Renal cortex interstitium (tissue), 11 donors: ENCODE measurements at regions not wholly inside any gene's neighbourhood (a gene's known extent, or its start where the extent isn't known, plus 50 kb on each side); places are given as distances from the start of the nearest gene placed in this dataset.

Source experiments
- DNase-seq, 11 donors: peaks; one replicate each; pipeline ENCODE4 v3.0.0-alpha.2; 2013; ENCODE audit warnings: low read depth in 9 of 11, low spot score in 4 of 11; ENCODE audit errors: extremely low read depth in 1 of 11

DNA sequence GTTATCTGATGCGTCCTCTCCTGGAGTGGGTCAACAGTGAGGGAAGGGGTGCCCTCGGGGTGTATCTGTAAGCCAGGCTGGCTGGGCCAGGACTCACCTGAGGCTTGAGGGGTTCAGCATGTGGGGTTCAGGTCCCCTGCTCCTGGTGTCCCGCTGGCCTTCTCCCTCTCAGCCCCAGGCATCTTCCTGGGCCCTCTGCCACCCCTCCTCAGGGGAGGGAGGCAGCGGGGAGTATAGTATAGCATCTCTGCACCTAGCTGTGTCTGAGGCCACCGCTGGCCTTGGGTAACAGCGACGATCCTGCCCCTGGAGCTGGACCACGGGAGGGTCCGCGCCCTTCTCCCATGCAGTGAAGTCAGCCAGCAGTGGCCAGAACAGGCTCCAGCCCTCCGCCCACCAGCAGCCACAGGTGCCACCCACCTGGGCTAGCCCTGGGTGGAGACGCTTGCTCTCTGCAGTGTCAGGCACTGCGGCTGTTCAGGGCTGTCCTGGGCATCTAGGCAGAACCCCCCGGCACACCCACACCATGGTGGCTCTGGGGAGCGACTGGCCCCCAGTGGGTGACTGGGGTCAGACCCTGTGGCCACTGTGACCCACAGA is 110.7 kb upstream of the NKX1-1 start:
- no peak for DNase-seq

DNA sequence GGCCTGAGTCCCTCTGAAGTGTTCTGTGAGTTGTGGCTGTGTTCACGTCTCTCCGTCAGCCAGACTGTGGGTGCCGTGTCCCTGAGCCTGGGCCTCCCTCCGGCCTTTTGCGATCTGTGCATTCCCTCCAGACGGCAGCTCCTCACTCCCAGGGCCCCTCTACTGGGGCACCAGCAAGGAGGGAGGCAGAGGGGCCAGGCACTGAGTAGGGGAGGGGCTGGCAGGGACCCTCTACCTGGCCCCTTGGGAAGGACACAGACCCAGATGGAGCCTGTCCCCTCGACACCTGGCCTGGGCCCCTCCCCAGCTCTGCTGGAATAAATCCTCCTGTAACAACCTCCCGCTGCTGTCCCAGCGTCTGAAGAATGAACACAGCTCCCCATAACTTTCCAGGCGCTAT is 110.0 kb upstream of the NKX1-1 start:
- no peak for DNase-seq

GRCh38 chr4:1515763-1516162 is 109.5 kb upstream of the NKX1-1 start:
- no peak for DNase-seq

DNA sequence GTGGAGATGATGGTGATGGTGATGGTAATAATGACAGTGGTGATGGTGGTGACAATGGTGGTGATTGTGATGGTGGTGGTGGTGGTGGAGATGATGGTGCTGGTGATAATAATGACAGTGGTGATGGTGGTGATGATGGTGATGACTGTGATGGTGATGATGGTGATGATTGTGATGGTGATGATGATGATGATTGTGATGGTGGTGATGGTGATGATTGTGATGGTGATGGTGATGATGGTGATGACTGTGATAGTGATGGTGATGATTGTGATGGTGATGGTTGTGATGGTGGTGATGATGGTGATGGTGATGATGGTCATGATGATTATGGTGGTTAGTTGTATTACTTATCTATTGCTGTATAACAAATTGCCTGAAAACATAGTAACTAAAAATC is 108.9 kb upstream of the NKX1-1 start:
- DNase-seq: no peak

GRCh38 chr4:1514612-1515011 is 108.4 kb upstream of the NKX1-1 start:
- no peak for DNase-seq

DNA sequence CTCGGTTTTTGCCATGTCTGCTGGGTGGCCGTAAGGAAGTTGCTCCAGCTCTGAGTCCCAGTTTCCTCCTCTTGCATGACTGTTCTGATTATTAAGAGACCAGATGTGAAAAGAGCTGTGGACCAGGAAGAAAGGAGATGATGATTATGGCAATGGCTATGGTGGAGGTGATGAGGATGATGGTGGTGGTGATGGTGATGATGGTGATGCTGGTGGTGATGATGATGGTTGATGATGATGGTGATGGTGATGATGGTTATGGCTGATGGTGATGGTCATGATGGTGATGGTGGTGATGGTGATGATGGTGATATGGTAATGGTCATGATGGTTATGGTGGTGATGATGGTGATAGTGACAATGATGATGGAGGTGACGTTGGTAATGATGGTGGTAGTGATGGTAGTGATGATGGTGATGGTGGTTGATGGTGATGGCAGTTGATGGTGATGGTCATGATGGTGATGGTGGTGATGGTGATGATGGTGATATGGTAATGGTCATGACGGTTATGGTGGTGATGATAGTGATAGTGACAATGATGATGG is 107.8 kb upstream of the NKX1-1 start:
- DNase-seq: no peak

DNA sequence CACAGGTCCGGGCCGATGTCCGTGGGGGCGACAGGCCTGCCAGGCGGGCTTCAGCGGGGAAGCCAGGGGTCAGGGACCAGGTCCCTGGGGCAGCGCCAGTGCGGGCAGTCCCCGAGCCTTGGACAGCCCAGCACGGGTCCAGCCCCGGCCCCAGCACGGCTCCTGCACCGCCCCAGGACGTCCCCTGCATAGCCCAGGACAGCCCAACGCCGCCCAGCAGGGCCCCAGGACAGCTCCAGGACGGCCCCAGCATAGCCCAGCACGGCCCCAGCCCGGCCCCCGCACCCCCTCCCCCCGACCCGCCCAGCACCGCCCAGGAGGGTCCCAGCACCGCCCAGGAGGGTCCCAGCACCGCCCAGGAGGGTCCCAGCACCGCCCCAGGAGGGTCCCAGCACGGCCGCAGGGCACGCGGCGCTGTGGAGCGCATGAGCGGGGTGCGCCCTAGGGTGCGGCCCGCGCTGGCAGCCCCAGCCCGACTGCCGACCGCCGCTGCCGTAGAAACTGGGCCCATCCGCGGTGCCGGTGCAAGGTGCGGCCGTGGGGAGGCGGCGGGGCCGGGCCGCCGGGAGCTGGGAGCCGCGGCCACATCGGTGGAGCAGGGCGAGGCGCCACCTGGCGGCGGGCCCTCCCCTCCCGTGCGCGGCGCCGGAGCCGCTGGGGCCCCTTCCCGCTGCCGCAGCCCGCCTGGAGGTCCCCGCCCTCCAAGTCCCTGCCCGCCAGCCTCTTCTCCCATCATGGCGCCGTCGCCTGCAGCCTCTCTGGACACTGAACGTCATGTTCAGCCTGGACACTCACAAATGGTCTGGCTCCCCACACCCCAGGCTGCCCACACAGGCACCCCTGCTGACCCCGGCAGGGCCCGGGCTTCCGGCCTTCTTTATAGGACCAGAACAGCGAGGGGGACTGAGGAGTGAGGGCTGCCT is 106.8 kb upstream of the NKX1-1 start:
- peak in 2 of 11 donors; percentile 8 to 40 for DNase-seq

DNA sequence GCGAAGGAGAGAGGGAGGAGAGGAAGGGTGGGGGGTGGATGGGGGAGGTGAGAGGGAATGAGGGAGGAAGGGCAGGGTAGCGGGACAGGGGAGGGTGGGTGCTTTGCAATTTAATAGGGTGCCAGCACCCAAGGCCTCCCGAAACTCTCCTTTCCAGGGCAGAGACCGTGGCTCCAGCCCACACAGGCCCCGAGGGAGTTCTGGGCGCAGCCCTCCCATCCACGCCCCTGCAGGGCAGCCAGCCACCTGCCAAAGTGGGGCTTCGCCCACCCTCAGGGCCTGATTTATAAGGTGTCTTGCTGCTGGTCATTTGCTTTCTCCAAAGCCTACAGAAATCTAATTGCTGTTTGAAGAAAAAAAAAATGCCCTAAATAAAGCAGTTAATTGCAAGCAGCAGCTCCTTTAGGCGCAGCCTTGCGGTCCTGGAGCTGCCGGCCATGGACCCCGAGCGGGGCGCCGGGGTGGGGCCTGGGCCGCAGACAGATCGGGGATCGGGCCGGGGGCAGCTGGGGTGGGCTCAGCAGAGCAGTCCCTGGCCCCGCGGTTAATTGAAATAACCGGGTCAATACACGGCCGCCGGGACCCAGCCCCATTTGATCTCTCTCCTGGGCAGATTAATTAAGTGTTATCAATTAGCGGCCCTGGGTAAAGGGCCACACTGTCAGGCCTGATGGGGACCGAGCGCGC is 106.0 kb upstream of the NKX1-1 start:
- DNase-seq: no peak

- DNase-seq: peak in 4 of 11 donors; percentile 41 to 82 (median 68)
Measured at GRCh38 chr4:1511441-1512041, 105.3 kb upstream of the NKX1-1 start.

- DNase-seq: no peak
Measured at GRCh38 chr4:1510931-1511330, 104.7 kb upstream of the NKX1-1 start.

- no peak for DNase-seq
Measured at GRCh38 chr4:1509366-1509765, 103.1 kb upstream of the NKX1-1 start.

GRCh38 chr4:1508161-1509160 is 102.2 kb upstream of the NKX1-1 start:
- DNase-seq: no peak

GRCh38 chr4:1506956-1507721 is 100.9 kb upstream of the NKX1-1 start:
- DNase-seq: no peak

GRCh38 chr4:1505511-1506460 is 99.5 kb upstream of the NKX1-1 start:
- DNase-seq: no peak

- no peak for DNase-seq
Measured at GRCh38 chr4:1504595-1505500, 98.6 kb upstream of the NKX1-1 start.
